ENCODE measurements at regions not wholly inside any gene's neighbourhood (a gene's known extent, or its start where the extent isn't known, plus 50 kb on each side); places are given as distances from the start of the nearest gene placed in this dataset.

- no peaks in the 10 kb centered on the region for H3K4me1 ChIP-seq
- H3K36me3 ChIP-seq = no peaks in the 10 kb centered on the region
- WGBS, 2 donors = 32 to 39% methylated on average over 2 of the region's 2 CpGs
- peaks cover 0 to 9% (median 0%) of the 10 kb centered on the region in 3 donors for H3K9me3 ChIP-seq
- no peaks in the 10 kb centered on the region for H3K27me3 ChIP-seq
- no peak for TF ChIP-seq POLR2A (IDR thresholded peaks at IDR 0.05)
- peak; percentile 68 to 99 (median 94) for TF ChIP-seq CTCF (IDR thresholded peaks at IDR 0.05)
- intact Hi-C loops (cut with DNase I) = loop anchor here (10.0 kb wide), 2 partner anchors 605 to 1165 kb away; no protein-coding TSS in a partner anchor
- H3K4me3 ChIP-seq = no peak overlapping the region
- no peak for DNase-seq
- no peak overlapping the region for H3K27ac ChIP-seq
These were observed 229.8 kb upstream of the LRIG3 start for GRCh38 chr12:59149995-59150642.

- 84 to 89% methylated on average over 1 of the region's 1 CpG for WGBS, 2 donors
- Histone ChIP-seq H3K36me3 (no peaks in the 10 kb centered on the region), H3K9me3 (no peaks in the 10 kb centered on the region), H3K4me3 (no peak overlapping the region), H3K4me1 (no peaks in the 10 kb centered on the region), H3K27ac (no peak overlapping the region), H3K27me3 (no peaks in the 10 kb centered on the region)
- TF ChIP-seq CTCF (IDR thresholded peaks at IDR 0.05) (no peak), POLR2A (IDR thresholded peaks at IDR 0.05) (no peak)
- intact Hi-C loops (cut with DNase I) = no loop called here
- no peak for DNase-seq
These were observed 227.5 kb upstream of the LRIG3 start for GRCh38 chr12:59147791-59148190.

GRCh38 chr12:59142183-59142790 lies 222.0 kb upstream of the LRIG3 start:
- TF ChIP-seq CTCF (IDR thresholded peaks at IDR 0.05) = no peak
- no peak for TF ChIP-seq POLR2A (IDR thresholded peaks at IDR 0.05)
- 61 to 76% methylated on average over 4 of the region's 4 CpGs for WGBS, 2 donors

GRCh38 chr12:59134750-59135149 lies 214.4 kb upstream of the LRIG3 start:
- TF ChIP-seq CTCF (IDR thresholded peaks at IDR 0.05) (no peak), POLR2A (IDR thresholded peaks at IDR 0.05) (no peak)
- H3K4me3 ChIP-seq = no peak overlapping the region
- no peaks in the 10 kb centered on the region for H3K27me3 ChIP-seq
- H3K36me3 ChIP-seq = no peaks in the 10 kb centered on the region
- peaks cover 0 to 9% (median 0%) of the 10 kb centered on the region in 3 donors for H3K4me1 ChIP-seq
- WGBS, 2 donors = 0 to 25% methylated on average over 1 to 2 of the region's 2 CpGs
- DNase-seq = no peak
- intact Hi-C loops (cut with DNase I) = no loop called here
- peaks cover 0 to 3% (median 0%) of the 10 kb centered on the region in 3 donors for H3K9me3 ChIP-seq
- no peak overlapping the region for H3K27ac ChIP-seq

More at GRCh38 chr12:59142183-59142790, 222.0 kb upstream of the LRIG3 start:
- Histone ChIP-seq H3K4me3 (no peak overlapping the region), H3K9me3 (no peaks in the 10 kb centered on the region), H3K36me3 (no peaks in the 10 kb centered on the region), H3K4me1 (no peaks in the 10 kb centered on the region), H3K27me3 (no peaks in the 10 kb centered on the region), H3K27ac (no peak overlapping the region)
- intact Hi-C loops (cut with DNase I) = no loop called here
- DNase-seq = no peak

- Histone ChIP-seq H3K9me3 (peaks cover 0 to 3% (median 0%) of the 10 kb centered on the region in 3 donors), H3K4me3 (no peak overlapping the region), H3K4me1 (peaks cover 0 to 9% (median 0%) of the 10 kb centered on the region in 3 donors), H3K27me3 (no peaks in the 10 kb centered on the region), H3K36me3 (no peaks in the 10 kb centered on the region), H3K27ac (no peak overlapping the region)
- WGBS, 2 donors = 61 to 72% methylated on average over 3 of the region's 3 CpGs
- TF ChIP-seq POLR2A (IDR thresholded peaks at IDR 0.05) = no peak
- intact Hi-C loops (cut with DNase I) = no loop called here
- no peak for DNase-seq
These were observed 211.2 kb upstream of the LRIG3 start for GRCh38 chr12:59131462-59131861.

Data from esophagus squamous epithelium (tissue), 5 donors.